Epithelial cell of proximal tubule (primary cell): ENCODE measurements at regions not wholly inside any gene's neighbourhood (a gene's known extent, or its start where the extent isn't known, plus 50 kb on each side); places are given as distances from the start of the nearest gene placed in this dataset.

Experiments
- DNase-seq: peaks from one replicate; pipeline ENCODE4 v3.0.0-alpha.2; 2011; ENCODE audit warnings: low read depth
- H3K4me3 ChIP-seq: 2 replicates; pipeline ENCODE4 v1.5.1; 2011; ENCODE audit warnings: low read depth, mild to moderate bottlenecking, low read length
- TF ChIP-seq, protein P1 (sequence below): conservative IDR thresholded peaks from 2 replicates; pipeline ENCODE4 v1.5.1; 2012; ENCODE audit warnings: low read depth, mild to moderate bottlenecking, low read length

DNA sequence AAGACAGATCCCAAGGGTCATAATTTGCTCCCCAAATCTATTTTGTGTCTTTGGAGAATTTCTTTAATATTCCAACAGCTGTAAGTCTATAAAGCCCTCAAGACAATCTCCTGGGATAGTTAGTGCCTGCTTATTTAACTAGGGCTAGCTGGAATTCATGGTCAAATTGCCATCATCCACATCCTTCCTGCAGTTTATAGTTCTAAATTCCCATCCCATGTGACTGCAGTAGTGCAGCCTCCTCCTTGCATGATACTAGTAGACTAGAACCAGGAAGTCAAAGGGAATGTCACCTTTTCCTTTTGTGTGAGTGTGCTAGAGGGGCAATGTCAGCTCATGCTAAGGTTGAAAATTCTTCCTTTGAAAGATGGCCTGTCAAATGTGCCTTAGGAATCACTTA, 214.8 kb upstream of the PIK3R1 start:
- DNase-seq, result no peak
- H3K4me3 ChIP-seq, result no peak overlapping the region
- TF ChIP-seq, protein P1, sequence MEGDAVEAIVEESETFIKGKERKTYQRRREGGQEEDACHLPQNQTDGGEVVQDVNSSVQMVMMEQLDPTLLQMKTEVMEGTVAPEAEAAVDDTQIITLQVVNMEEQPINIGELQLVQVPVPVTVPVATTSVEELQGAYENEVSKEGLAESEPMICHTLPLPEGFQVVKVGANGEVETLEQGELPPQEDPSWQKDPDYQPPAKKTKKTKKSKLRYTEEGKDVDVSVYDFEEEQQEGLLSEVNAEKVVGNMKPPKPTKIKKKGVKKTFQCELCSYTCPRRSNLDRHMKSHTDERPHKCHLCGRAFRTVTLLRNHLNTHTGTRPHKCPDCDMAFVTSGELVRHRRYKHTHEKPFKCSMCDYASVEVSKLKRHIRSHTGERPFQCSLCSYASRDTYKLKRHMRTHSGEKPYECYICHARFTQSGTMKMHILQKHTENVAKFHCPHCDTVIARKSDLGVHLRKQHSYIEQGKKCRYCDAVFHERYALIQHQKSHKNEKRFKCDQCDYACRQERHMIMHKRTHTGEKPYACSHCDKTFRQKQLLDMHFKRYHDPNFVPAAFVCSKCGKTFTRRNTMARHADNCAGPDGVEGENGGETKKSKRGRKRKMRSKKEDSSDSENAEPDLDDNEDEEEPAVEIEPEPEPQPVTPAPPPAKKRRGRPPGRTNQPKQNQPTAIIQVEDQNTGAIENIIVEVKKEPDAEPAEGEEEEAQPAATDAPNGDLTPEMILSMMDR, result no peak

DNA sequence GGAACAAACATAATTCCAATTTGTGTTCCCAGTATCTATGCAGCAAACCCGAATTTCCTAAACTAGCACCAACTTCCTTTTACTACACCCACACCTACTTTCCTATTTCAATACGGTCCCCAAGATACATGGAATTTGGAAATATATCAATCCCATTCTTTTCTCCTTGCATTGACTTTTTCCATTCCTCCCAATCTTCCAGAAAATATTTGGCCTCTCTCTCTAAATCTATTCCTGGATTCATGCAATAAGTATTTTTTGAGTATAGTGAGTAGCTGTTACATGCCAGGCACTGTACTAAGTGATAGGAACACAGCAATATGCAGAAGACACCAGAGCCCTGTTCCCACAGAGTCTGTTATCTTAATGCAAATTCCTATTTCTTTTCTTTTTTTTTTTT, 216.2 kb upstream of the PIK3R1 start:
- TF ChIP-seq, protein P1, result no peak
- DNase-seq, result no peak
- no peak overlapping the region for H3K4me3 ChIP-seq

DNA sequence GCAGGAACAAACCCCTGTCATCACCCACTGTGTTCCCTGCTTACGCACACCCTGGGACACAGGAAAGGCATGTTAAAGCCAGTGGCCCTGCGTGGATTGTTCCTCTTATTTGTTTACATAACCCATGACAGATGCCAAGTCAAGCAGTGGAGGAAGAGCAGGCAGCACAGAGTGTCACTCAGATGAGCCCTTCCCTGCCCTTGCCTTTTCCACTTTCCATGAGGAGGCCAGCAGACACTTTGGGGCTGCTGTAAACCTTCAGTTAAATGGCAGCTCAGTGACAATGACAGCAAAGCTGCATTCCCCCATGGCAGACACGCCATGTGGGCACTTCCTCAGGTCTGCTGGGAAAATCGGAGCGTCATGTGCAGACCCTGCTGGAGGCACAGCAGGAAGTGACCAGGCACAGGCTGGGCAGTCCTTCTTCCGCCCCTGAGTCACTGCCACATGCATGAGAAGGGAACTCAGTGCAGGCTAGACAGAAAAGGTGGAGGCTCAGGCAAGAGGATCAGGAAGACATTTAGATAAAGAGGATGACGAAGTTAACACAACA, 216.8 kb upstream of the PIK3R1 start:
- TF ChIP-seq, protein P1, result no peak
- H3K4me3 ChIP-seq, result no peak overlapping the region
- no peak for DNase-seq

DNA sequence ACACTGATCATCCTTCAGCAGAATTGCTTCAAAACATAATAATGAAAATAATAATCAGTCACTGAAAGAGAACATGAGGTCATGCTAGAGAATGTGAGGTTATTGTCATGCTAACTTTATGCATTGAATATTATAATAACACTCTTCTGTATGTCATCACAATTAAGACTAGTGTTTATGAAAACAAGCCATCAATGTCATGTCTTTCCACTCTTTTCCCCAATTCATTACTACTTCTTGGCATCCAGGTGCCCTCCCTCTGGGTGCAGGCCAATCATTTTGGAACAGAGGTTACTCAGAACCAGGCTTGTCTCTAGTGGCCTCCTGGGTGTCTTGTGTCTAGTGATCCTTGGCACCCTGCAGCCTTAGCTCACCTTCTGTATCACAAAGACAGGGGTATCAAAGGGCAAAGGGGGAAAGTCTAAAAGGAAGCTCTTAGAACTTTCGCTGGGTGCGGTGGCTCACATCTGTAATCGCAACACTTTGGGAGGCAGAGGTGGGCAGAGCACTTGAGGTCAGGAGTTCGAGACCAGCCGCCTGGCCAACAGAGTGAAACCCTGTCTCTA, 217.6 kb upstream of the PIK3R1 start:
- TF ChIP-seq, protein P1, result no peak
- no peak overlapping the region for H3K4me3 ChIP-seq

DNA sequence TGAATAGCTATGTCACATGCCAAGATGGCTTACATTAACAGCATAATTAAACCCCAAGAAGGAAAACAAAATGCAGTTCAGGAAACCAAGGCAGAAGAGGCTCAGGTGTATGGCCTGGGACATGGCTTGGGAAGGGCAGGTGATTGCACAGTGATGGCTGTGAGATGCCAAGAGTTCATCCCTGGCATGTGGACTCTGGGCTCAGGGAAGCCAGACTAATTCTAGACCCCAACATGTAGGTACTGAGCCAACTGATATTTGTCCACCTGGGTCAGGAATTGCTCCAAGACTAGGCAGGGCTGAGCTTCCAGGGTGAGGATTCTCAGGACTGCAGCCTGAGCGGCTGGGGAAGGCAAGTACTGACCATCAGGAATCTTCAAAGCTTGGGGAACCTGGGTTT, 218.4 kb upstream of the PIK3R1 start:
- no peak overlapping the region for H3K4me3 ChIP-seq
- DNase-seq, result no peak
- TF ChIP-seq, protein P1, result no peak

More for the DNA sequence above, 217.6 kb upstream of the PIK3R1 start:
- no peak for DNase-seq

DNA sequence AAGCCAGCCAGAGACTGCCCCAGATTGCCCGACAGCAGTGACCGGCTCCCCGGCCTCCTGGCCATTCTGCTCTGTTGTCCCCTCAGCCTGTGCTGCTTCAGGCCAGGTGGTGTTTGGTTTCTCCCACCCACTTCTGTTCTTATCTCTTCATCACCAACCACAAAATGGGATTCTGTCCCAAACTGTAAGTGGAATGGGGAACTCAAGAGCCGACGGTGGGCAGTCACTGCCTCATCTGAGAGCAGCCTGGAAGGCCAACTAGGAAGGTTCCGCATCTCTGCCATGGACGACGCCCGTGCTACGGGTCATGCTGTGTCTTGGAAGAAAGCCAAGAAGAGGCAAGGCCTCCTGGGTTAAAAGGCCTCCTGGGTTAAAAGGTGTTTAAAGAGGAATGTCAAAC, 219.0 kb upstream of the PIK3R1 start:
- H3K4me3 ChIP-seq, result no peak overlapping the region
- DNase-seq, result no peak
- TF ChIP-seq, protein P1, result no peak

DNA sequence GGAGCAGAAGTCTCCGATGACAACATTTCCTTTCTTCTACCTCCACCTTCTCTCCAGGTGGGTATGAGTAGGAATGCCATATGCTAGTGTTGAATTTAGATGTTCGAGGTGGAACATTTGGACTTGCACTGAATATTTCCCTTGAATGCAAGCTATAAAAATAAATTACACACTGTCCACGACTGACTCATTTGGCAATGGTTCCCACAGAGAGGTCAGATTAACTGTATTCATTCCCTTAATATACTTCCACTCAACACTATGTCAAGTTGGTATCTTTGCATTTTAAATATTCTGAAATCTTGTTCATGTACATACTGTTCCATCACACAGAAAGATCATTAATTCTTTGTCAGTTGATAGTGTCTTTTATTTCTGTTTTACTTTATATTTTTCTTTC, 222.6 kb upstream of the PIK3R1 start:
- no peak for DNase-seq
- TF ChIP-seq, protein P1, result no peak

More for the DNA sequence above, 222.6 kb upstream of the PIK3R1 start:
- no peak overlapping the region for H3K4me3 ChIP-seq
